ENCODE measurements at regions not wholly inside any gene's neighbourhood (a gene's known extent, or its start where the extent isn't known, plus 50 kb on each side); places are given as distances from the start of the nearest gene placed in this dataset.

DNA sequence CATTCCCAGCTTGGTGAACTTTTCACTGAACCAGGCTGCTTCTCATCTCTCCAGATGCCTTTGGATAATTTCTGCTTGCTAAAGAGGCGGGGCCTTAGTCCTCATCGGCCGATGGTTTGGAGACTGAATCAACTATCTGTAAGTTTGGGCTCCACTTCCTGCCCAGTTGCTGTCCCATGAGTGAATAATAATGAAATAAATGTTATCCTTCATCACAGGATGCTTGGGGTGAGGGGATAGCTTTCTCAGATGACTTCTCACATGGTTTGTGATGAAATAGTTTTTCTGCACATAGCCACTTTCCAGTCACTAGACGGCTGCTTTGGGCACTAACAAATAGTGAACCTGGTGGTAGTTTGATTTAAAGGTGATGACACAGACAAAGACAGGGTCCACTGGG lies 376.6 kb upstream of the TRIB2 start:
- DNase-seq (ENCODE audit: low read depth in 2 of 2) = no peak

DNA sequence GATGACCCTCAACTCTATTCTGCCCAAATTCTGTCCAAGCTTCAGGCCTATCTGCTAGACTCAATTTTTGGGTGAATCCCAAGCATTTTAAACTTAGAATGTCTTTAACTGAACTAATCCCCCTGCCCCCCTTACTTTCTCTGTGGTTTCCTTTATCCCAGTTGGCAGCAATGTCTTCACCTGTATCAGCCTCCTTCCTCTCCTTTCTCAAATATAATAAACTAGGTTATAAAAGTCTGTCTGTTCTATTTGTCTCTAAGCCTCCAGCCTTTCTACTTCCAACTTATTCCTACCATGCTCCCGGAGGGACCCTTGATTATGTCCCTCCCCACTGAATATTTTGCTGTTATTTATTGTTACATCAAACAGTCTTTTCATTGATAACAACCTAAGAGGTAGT lies 375.5 kb upstream of the TRIB2 start:
- DNase-seq (ENCODE audit: low read depth in 2 of 2) = no peak

- no peak for DNase-seq (ENCODE audit: low read depth in 2 of 2)
These were observed 374.8 kb upstream of the TRIB2 start for GRCh38 chr2:12341920-12342319.

GRCh38 chr2:12343141-12343540 lies 373.6 kb upstream of the TRIB2 start:
- DNase-seq (ENCODE audit: low read depth in 2 of 2) = no peak

GRCh38 chr2:12347066-12347493 lies 369.7 kb upstream of the TRIB2 start:
- no peak for DNase-seq (ENCODE audit: low read depth in 2 of 2)

- no peak for DNase-seq (ENCODE audit: low read depth in 2 of 2)
These were observed 368.5 kb upstream of the TRIB2 start for GRCh38 chr2:12348216-12348615.

DNA sequence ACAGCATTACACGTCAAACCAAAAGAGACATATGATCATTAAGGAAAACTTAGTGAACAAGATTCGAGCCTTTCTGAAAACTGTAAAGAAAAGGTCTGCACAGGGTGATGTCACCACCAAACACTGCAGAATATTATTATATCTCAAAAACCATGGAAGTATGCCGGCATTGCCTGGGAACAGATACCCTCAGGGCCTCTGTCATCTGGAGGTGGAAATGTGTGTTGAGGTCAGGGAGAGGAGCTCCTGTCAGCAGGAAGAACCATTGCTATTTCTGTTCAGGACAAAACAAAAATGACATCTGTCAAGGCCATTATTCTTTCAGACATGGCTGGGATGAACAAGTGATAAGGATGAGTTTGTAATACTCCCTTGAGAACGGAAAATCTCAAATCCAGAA lies 365.9 kb upstream of the TRIB2 start:
- DNase-seq (ENCODE audit: low read depth in 2 of 2) = no peak

DNA sequence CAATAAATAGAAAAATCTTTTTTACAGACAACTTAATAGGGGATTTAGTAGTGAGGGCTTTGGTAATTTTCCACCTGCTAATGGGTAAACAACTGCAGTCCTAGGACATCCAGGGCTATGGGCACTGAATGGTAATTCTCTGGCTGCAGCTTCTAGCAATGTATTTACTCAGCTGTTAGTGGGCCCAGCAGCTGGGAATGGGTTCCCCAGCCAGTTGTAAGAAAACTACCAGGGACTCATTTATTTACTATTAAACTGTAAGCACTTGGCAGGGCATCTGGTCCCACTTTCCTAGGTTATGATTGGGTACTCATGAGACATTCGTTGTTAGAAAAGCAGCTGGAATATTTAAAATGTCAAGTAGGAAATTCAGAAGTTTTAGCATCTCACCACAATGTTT lies 363.8 kb upstream of the TRIB2 start:
- DNase-seq (ENCODE audit: low read depth in 2 of 2) = no peak

DNA sequence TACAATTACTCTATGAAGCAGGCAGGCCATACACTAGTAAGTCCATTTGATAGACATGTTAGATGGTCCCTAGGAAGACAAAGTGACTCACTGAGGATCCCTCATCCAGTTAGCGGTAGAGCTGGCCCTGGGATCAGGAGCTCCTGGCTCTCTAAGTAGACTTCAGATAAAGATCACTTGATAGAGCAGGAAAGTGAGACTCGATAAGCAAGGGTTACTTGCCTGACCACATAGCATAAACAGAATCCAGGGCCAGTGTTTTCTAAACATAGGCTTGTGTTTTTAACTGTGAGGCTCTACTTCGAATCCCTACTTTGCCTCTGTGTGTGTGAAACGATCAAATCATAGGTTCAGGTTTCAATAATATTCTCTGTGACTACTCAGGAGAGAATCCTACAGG lies 355.2 kb upstream of the TRIB2 start:
- DNase-seq (ENCODE audit: low read depth in 2 of 2) = no peak

DNA sequence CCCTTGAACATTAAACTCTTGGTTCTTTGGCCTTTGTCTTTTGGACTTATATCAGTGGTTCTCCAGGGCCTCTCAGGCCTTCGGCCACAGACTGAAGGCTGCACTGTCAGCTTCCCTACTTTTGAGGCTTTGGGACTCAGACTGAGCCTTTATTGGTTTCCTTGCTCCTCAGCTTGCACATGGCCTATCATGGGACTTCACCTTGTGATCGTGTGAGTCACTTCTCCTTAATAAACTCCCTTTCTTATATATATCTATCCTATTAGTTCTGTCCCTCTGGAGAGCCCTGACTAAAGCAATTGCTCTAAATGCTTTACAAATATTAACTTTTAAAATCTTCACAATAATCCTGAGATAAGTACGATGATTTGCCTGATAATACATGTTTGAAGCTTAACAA lies 353.6 kb upstream of the TRIB2 start:
- no peak for DNase-seq (ENCODE audit: low read depth in 2 of 2)

DNA sequence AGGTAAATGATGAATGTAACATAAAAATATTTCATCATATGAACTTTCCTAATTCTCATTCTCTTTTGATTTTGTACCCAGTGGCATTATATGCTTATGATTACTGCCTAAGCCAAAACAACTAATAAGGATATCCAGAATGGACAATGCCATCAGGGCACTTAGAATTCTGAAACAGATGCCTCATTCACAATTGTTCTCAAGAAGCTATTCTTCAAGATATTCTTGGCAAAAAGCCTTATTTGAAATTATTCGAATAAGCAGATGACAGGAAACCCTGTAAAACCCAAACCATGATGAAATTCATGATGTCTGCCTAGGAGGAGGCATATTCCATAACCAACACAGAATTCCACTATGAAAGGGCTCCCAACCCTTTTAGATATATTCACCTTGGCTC lies 353.2 kb upstream of the TRIB2 start:
- no peak for DNase-seq (ENCODE audit: low read depth in 2 of 2)

DNA sequence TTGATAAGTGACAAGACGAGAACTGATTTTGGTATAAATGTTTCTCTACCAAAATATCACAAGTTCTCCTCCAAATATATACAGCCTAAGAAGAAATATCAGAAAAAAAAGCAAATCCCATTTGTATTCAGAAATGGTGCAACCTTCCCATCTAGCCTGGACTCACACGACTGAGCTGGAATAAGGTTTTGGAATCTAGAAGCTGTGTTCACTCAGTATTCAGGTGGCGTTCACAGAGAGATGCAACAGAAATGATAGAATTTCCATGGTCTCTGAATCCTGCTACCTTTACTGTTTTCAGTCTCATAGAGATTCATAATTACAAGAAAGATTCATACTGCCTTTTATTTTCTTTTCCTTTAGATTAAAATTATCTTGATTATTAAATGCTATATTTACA lies 347.2 kb upstream of the TRIB2 start:
- no peak for DNase-seq (ENCODE audit: low read depth in 2 of 2)

DNA sequence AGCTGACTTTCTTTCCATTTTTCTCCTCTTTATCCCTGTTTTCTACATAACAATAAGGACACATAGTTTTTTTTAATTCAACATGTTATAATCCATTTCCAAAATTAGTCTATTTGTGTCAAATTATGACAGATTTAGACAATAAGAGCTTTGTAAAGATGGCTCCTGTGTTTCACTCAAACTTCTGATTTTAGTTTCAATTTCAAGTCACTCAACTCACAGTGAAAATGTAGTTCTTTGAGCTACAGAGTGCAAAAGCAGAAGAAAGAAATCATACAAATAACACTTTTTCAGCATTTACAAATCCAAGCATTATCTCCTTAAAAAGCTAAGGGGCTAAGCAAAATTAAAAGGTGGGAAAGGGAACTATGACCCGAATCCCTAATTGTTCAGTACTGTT lies 340.7 kb upstream of the TRIB2 start:
- no peak for DNase-seq (ENCODE audit: low read depth in 2 of 2)

GRCh38 chr2:12379143-12379542 lies 337.6 kb upstream of the TRIB2 start:
- DNase-seq (ENCODE audit: low read depth in 2 of 2) = no peak

- DNase-seq (ENCODE audit: low read depth in 2 of 2) = no peak
These were observed 335.0 kb upstream of the TRIB2 start for GRCh38 chr2:12381543-12382325.

DNA sequence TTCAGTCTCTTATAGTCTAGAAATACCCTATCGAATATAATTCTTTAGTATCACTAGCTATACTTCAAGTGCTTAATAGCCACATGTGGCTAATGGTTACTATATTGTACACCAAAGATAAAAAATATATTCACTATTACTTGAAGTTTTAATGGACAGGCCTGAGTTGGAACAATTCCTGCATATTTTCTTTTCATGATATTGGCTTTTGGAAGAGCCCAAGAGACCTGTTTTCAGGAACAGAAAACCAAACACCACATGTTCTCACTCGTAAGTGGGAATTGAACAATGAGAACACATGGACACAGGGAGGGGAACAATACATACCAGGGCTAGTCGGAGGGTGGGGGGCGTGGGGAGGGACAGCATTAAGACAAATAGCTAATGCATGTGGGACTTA lies 334.4 kb upstream of the TRIB2 start:
- DNase-seq (ENCODE audit: low read depth in 2 of 2) = no peak

DNA sequence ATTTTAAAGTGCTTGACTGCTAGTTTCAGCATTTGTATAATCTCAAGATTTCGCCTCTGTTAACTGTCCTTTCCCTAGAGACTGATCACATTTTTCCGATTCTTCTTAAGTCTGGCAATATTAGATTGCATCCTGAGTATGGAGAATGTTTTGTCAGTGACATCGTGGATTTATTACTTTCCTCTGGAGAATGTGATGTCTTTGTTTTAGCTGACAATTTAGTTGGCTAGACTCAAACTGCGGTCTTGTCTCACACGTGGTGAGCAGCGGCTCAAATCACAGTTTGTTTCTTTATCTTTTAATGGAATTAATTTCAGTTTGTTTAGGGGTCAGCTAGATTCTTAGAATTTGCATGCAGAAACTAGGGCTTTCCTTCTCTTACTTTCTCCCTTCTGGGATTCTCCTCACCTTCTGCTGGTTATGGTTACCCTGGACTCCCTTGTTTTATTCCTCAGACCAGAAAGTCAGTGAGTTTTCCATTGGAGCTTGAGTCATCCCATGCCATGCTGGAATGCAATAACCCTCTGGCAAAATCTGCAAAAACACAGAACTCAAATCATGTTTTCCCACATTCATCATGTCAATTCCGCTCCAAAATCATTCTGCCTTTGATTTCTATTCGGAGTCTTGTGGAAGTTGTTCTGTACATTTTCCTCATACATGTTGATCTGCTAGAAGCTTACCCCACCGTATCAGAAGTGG lies 327.2 kb upstream of the TRIB2 start:
- DNase-seq (ENCODE audit: low read depth in 2 of 2) = no peak

GRCh38 chr2:12391116-12391515 lies 325.6 kb upstream of the TRIB2 start:
- DNase-seq (ENCODE audit: low read depth in 2 of 2) = no peak

DNA sequence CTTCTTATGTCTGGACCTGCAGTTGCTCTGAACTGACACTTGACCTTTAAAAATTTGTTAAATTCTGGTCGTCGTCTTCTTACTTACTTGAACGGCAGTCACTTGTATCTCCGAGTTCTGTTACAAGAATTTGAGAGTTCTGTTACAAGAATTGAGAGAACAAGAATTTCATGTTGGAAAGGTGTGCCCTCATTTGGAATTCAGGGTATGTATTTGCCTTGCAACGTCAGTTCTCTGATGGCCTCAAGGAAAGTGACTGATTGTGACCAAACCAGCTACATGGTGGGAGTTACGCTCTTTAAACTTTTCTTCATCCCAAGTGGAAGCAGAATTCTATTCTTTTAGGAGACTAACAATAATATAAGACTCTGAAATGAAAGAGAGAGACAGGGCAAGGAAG lies 320.0 kb upstream of the TRIB2 start:
- no peak for DNase-seq (ENCODE audit: low read depth in 2 of 2)

- DNase-seq (ENCODE audit: low read depth in 2 of 2) = peak in 1 of 2 donors; percentile 29
These were observed 318.9 kb upstream of the TRIB2 start for GRCh38 chr2:12397854-12398253.

- no peak for DNase-seq (ENCODE audit: low read depth in 2 of 2)
These were observed 317.5 kb upstream of the TRIB2 start for GRCh38 chr2:12399240-12399639.

DNA sequence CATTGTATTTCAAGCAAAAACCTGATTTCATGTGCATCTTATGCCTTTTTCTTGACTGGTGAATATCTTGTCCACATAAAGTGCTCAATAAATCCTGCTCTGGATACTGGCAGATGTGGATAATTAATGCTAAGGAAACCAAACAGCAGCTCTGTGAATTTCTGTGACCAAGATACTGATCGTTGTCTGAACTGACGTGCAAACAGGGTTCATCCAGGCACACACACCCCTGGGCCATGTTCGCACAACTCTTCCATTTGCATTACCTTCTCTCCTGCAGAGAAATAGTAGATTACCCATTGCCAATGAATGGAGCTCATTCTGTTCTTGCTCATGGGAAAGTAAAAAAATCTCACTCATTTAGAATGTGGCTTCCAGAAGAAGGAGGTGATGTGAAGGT lies 316.2 kb upstream of the TRIB2 start:
- no peak for DNase-seq (ENCODE audit: low read depth in 2 of 2)

DNA sequence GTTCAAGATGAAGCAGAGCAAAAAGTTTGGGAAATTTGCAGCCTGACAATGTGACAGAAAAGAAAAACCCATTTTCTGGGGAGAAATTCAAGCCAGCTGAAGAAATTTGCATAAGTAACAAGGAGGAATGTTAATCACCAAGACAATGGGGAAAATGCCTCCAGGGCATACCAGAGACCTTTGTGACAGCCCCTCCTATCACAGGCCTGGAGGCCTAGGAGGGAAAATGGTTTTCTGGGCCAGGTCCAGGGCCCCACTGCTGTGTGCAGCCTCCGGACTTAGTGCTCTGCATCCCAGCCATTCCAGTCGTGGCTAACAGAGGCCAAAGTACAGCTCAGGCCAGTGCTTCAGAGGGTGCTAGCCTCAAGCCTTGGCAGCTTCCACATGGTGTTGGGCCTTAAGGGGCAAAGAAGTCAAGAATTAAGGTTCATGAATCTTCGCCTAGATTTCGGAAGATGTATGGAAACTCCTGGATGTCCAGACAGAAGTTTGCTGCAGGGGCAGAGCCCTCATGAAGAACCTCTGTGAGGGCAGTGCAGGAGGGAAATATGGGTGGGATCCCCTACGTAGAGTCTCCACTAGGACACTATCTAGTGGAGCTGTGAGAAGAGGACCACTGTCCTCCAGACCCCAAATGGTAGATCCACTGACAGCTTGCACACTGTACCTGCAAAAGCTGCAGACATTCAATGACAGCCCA lies 314.1 kb upstream of the TRIB2 start:
- no peak for DNase-seq (ENCODE audit: low read depth in 2 of 2)

All from dermis microvascular lymphatic vessel endothelial cell (primary cell).